Stimulated activated CD4-positive, alpha-beta T cell treated with anti-CD3 and anti-CD28 coated beads, Interleukin-12 subunit alpha, Interleukin-12 subunit beta, amount 100 ng/mL, for 48 hours (primary cell): ENCODE measurements at regions not wholly inside any gene's neighbourhood (a gene's known extent, or its start where the extent isn't known, plus 50 kb on each side); places are given as distances from the start of the nearest gene placed in this dataset.

Experiments
- DNase-seq, 3 donors: peaks; one replicate each; pipeline ENCODE4 v3.0.0-alpha.2; 2020; ENCODE audit warnings: low read depth in 2 of 3, low spot score in 1 of 3

- DNase-seq, result no peak
Measured at GRCh38 chr15:66848116-66848515, 146.1 kb downstream of the SMAD6 start.

- DNase-seq, result no peak
Measured at GRCh38 chr15:66848686-66849392, 146.8 kb downstream of the SMAD6 start.

- no peak for DNase-seq
Measured at GRCh38 chr15:66849393-66849745, 147.3 kb downstream of the SMAD6 start.

GRCh38 chr15:66849746-66850077 lies 147.7 kb downstream of the SMAD6 start:
- no peak for DNase-seq

- DNase-seq, result no peak
Measured at GRCh38 chr15:66850078-66850991, 148.3 kb downstream of the SMAD6 start.

GRCh38 chr15:66850996-66851310 lies 148.9 kb downstream of the SMAD6 start:
- no peak for DNase-seq

- DNase-seq, result peak; percentile 65 to 72 (median 67)
Measured at GRCh38 chr15:66851311-66852063, 149.5 kb downstream of the SMAD6 start.

- DNase-seq, result no peak
Measured at GRCh38 chr15:66852064-66852905, 150.2 kb downstream of the SMAD6 start.

GRCh38 chr15:66854012-66854965 lies 152.3 kb downstream of the SMAD6 start:
- no peak for DNase-seq

GRCh38 chr15:66855041-66855440 lies 153.0 kb downstream of the SMAD6 start:
- no peak for DNase-seq

- DNase-seq, result no peak
Measured at GRCh38 chr15:66857694-66858093, 155.7 kb downstream of the SMAD6 start.

GRCh38 chr15:66858423-66859207 lies 156.6 kb downstream of the SMAD6 start:
- no peak for DNase-seq

GRCh38 chr15:66859688-66860253 lies 157.7 kb downstream of the SMAD6 start:
- DNase-seq, result no peak

GRCh38 chr15:66860844-66861243 lies 158.8 kb downstream of the SMAD6 start:
- DNase-seq, result no peak

GRCh38 chr15:66862111-66862939 lies 160.3 kb downstream of the SMAD6 start:
- DNase-seq, result no peak

- peak; percentile 67 to 78 (median 67) for DNase-seq
Measured at GRCh38 chr15:66862940-66863335, 160.9 kb downstream of the SMAD6 start.

GRCh38 chr15:66863390-66864085 lies 161.5 kb downstream of the SMAD6 start:
- no peak for DNase-seq
